NCI-H2081 (cell line): ENCODE measurements at regions not wholly inside any gene's neighbourhood (a gene's known extent, or its start where the extent isn't known, plus 50 kb on each side); places are given as distances from the start of the nearest gene placed in this dataset.

Source experiments
- DNase-seq, 2 experiments: peaks; one replicate each; lab custom pipeline; 2025; lab: John Stamatoyannopoulos, UW

DNA sequence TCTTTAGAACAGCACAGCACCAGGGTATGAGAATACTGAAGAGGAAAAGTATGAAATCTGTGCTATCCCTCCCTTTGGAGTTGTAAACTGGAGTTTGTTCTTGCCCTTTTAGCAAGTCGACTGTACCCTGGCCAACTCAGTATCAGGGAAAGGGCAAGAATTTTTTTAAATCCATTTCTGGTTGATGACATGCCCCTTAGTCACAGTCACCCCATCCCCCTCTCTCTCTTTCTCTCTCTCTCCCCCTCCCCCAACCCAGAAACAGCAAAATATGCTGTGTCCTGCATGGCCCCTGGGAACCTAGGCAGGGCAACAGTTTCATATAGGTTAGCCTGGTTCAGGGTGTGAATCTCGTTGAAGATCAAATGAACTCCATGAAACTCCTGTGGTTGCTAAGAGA lies 177.7 kb upstream of the ADO start:
- no peak for DNase-seq

GRCh38 chr10:62627983-62628382 lies 176.5 kb upstream of the ADO start:
- no peak for DNase-seq

GRCh38 chr10:62631241-62631640 lies 173.3 kb upstream of the ADO start:
- DNase-seq: no peak

- DNase-seq: peak in 1 of 2 experiments; percentile 64
These were observed 172.3 kb upstream of the ADO start for GRCh38 chr10:62632071-62632809.

DNA sequence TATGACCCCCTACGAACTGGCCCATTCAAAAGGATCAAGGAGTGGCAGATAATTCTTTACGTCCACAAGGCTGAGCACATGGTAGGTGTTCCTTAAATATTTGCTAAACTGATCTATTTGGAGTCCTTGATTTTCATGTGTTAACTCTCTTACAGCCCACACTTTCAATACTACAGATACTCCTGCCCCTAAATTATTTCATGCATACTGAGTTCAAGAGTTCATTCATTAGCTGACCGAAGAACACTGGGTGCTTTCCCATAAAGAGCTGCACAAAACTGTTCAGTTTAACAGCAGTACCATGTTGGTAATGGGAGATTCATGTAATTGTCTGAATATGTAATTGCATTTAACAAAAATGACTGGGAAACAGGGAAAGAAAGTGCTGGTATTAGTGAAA lies 170.5 kb upstream of the ADO start:
- DNase-seq: no peak

DNA sequence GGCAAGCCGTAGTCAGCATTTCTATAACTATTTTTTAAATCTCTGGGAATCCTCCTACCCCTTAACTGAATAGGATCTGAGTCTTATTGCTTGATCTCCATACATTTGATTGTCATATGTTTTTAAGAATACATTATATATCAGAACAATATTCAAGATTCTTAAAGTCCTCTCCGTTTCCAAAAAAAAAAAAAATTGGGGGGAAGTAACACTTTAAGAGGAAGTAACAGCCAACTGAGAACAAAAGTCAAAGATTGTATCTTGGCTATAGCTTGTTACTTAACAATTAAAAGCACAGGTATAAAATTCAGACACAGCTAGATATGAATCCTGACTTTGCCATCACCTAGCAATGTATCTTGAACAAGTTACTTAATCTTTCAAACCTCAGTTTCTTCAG lies 169.9 kb upstream of the ADO start:
- DNase-seq: no peak

GRCh38 chr10:62635127-62635526 lies 169.4 kb upstream of the ADO start:
- no peak for DNase-seq

- no peak for DNase-seq
These were observed 167.7 kb upstream of the ADO start for GRCh38 chr10:62636825-62637248.

DNA sequence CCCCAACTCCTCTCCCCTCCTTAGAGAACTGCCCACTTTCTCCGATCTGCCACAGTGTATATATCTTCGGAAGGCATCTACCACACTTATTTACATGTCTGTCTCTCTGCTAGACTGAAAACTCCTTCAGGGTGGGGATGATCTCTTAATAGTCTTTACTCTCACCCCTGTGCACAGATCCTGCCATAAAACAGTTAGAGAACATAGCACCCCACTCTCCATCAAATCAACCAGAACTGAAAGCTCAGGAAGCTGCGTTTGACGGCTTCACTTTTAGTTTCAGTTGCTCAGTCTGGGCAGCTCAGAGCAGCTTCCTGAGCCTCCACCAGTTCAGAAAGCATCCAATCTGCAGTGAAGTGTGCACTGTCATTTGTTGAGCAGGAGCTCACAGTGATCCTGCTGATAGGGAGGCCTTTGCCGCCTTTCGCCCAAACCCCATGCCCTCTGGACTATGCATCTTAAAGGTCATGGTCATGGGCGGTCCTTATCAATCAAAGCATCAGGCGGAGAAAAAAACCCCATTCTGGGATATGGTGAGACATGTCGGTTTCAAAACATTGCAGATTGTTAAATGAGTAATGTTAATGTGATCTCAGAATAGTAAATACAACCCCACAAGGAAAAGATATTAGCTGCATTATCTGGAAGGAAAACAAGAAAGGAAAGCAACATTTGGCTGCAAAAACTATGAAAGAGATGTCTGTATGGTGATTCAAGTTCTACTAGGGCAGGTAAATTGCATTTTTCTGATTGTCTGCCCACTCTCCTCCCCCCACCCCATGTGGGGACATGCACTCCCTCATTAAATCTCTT lies 167.1 kb upstream of the ADO start:
- DNase-seq: no peak

GRCh38 chr10:62638062-62638477 lies 166.4 kb upstream of the ADO start:
- no peak for DNase-seq

DNA sequence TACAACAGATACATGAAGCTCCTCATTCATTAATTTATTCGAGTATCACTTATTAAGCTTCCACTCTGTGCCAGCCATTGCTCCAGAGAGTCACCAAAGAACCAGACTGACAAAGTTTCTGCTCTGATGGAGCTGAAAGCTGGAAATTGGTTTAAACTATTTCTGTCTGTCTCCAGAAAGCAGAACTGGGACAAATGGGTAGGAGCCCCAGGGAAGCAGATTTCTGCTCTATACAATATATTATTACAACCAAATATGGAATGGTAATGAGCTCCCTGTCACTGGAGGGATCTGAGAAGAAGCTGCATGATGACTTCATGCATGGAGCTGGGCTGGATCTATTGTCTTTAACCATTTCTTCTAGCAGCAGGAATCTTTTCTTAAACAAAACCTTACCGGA lies 165.4 kb upstream of the ADO start:
- no peak for DNase-seq

GRCh38 chr10:62640411-62640810 lies 164.1 kb upstream of the ADO start:
- no peak for DNase-seq

GRCh38 chr10:62643606-62644587 lies 160.6 kb upstream of the ADO start:
- DNase-seq: no peak

DNA sequence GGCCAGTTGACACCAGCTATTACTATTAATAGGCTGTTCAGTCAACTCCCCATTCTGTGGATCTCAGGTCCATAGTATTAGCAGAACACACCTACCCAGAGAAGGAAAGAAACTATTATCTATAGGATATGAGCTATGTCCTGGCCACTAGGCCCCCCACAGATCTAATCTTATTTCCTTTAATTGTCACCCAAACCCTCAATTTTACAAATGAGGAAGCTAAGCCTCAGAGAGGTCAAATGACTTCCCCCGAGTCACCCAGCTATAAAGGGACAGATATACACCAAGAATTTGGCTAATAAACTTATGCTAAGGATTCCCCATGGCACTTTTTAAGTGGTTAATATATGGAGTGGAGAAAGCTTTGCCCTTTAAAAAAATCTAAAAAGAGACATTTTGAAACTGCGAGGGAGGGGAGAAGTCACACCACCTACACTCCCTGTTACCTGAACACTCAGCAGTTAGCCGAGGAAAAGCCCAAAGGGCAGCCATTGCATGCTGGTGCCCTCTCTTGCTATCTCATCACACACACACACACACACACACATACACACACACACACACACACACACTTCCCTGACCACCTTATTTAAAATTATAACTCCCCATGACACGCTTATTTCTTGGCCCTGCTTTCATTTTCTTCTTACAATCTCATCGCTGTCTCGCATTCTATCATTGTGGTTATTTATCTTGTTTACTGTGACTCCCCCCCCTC lies 157.0 kb upstream of the ADO start:
- no peak for DNase-seq

DNA sequence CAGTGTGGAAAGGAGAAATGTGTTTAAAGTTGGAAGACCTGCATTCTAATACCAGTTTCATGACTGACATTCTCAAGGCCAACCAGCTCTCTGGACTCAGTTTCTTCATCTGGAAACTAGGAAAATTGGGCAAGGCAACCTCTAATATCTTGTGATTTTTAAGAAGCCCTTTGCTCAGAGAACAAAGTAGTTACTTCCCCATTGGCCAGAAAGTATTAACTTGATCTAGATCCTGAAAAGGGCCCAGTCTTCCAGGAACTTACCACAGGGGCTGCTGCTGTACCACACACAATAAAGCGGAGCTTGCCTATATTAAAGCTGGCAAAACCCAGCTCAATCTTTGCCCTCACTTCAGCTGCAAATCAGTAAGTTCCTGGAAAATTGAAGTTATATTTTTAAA lies 155.6 kb upstream of the ADO start:
- no peak for DNase-seq

GRCh38 chr10:62650411-62650810 lies 154.1 kb upstream of the ADO start:
- no peak for DNase-seq

DNA sequence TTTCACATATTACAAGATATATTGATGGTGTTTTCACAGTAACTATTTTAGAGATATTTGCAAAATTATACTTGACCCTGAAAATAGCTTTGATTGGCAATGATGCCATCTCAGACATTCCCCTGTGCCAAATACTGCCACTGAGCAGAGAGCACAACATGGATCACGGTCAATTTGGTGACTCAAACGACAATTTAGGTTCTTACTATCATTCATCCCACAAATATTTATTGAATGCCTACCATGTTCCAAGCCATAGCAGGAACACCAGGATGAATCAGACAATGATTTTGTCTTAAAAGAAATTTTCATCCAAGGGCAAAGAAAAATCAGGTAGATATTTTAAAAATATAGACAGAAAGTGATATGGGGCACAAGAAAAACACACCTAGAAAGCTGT lies 153.2 kb upstream of the ADO start:
- no peak for DNase-seq

GRCh38 chr10:62652114-62652513 lies 152.4 kb upstream of the ADO start:
- DNase-seq: no peak

DNA sequence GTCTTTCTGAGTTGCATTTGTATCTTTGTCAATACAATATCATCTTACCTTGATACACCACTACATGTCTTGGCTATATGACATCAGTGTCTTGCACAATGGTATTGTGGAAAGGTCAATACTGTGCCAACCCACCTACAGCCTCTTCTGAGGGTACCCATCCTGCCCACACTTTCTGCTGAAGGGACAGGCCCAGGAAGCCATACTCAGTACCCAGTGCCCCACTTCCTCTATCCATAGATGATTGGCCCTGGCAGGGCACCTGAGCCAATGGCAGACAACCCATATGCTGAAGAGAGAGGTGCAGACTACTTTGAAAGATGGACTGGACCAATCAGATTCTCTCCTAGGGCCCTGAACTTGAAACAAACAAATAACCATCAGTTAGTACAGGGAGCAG lies 152.0 kb upstream of the ADO start:
- no peak for DNase-seq

GRCh38 chr10:62653254-62653653 lies 151.3 kb upstream of the ADO start:
- DNase-seq: no peak

DNA sequence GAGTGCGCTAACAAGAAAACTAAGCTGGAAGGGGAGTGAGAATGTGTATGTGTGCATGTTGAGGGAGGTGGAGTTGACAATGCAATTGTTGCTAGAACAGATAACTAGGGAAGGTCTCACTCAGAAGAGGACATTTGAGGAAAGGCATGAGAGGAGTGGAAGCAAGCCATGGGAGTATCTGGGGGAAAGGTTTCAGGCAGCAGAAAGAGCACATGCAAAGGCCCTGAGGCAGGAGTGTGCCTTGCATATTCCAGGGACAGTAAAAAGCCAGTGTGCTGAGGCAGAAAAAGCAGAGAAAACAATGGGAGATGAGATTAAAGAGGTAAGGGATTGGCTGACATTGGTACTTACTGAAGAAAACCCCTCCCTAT lies 149.6 kb upstream of the ADO start:
- DNase-seq: no peak
